Breast epithelium (tissue), 4 donors: ENCODE measurements at regions not wholly inside any gene's neighbourhood (a gene's known extent, or its start where the extent isn't known, plus 50 kb on each side); places are given as distances from the start of the nearest gene placed in this dataset.

Source experiments
- DNase-seq, 2 donors: peaks; one replicate each; pipeline ENCODE4 v3.0.0-alpha.2; 2019; ENCODE audit warnings: low spot score in 2 of 2
- H3K27ac ChIP-seq, 2 donors: fragments of 200-600 bp; sonication (generic) in 1 of 2; one replicate each; pipeline ENCODE4 v1.5.1; 2016 to 2019; ENCODE audit warnings: mild to moderate bottlenecking in 1 of 2
- H3K27me3 ChIP-seq, 2 donors: fragments of 200-600 bp; sonication (generic) in 1 of 2; one replicate each; pipeline versions ENCODE4 v1.5.1 to v1.6.0; 2017 to 2019; ENCODE audit warnings: control low read depth in 1 of 2, mild to moderate bottlenecking in 1 of 2
- H3K36me3 ChIP-seq: fragments of 200-600 bp; one replicate; pipeline ENCODE4 v1.5.1; 2019
- H3K4me1 ChIP-seq, 2 donors: fragments of 200-600 bp; sonication (generic); one replicate each; pipeline ENCODE4 v1.5.1; 2016 to 2019; ENCODE audit warnings: control low read depth in 1 of 2
- H3K4me3 ChIP-seq, 3 donors: fragments of 200-600 bp; sonication (generic); 1 replicate in 2 of 3; 2 replicates in 1 of 3; pipeline ENCODE4 v1.5.1; 2016 to 2019; ENCODE audit warnings: mild to moderate bottlenecking in 3 of 3, moderate library complexity in 2 of 3
- H3K9me3 ChIP-seq, 2 donors: fragments of 200-600 bp; sonication (generic) in 1 of 2; one replicate each; pipeline ENCODE4 v1.5.1; 2016 to 2019; ENCODE audit warnings: control low read depth in 1 of 2
- POLR2A ChIP-seq: fragments of 450-650 bp; IDR thresholded peaks from one replicate; pipeline ENCODE4 v1.6.1; 2016; ENCODE audit warnings: antibody characterized with exemption, mild to moderate bottlenecking, moderate library complexity
- POLR2AphosphoS5 ChIP-seq, 3 donors: sonication (generic); formaldehyde crosslinking; IDR thresholded peaks; one replicate each; pipeline ENCODE4 v1.6.1; 2017; ENCODE audit warnings: antibody characterized with exemption in 3 of 3
- intact Hi-C: fragments of 100-400 bp; cut with DNase I; formaldehyde crosslinking; loops from one replicate; pipeline ENCODE4 v1.15.1; 2023; ENCODE audit warnings: low total_unique reads
- TF ChIP-seq, protein P1 (sequence below), 3 donors: fragments of 450-650 bp; IDR thresholded peaks; one replicate each; pipeline ENCODE4 v1.5.1; 2016 to 2017; ENCODE audit warnings: antibody characterized with exemption in 3 of 3, mild to moderate bottlenecking in 3 of 3, moderate library complexity in 3 of 3

DNA sequence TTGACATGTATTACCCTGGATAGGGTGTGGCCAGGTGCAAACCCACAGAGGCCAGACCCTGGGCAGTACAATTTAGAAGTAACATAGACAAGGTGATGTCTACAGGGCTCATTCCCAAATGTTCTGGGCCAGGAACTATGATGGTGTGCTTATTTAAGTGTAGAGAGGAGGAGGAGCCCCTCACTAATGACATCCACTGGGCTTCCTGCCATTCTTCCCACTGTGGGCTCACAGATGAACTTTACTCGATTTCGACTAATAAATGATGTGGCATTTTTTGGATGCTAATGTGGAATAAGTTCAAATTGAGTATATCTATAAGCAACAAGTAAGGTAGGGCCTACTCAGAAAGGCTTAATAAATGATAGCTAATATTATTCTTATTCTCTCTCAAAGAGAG is 280.9 kb upstream of the BOD1L1 start:
- intact Hi-C loops = no loop called here

DNA sequence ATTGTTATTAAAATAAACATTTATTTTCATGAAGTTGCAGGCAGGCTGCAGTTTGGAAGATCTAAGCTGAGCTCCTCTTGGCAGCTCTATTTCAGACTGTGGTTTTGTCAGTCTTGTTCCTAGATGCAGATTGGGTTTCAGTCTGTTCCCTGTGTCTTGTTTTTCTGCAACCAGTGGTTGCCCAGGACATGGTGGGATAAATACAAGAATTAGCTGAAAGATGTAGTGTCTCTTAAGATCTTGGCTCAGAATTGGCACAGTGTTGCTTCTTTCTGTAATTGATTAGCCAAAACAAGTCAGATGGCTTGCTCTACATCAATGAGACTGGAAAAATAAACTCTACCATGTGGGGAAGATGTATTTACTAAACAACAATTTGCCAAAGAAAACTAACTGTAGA is 283.0 kb upstream of the BOD1L1 start:
- Histone ChIP-seq H3K9me3 (no peaks in the 10 kb centered on the region), H3K27me3 (no peaks in the 10 kb centered on the region), H3K4me3 (no peak overlapping the region), H3K4me1 (no peaks in the 10 kb centered on the region), H3K27ac (no peak overlapping the region), H3K36me3 (no peaks in the 10 kb centered on the region)
- TF ChIP-seq POLR2A = no peak
- TF ChIP-seq POLR2AphosphoS5 (IDR thresholded peaks at IDR 0.05) = no peak
- TF ChIP-seq, protein P1, sequence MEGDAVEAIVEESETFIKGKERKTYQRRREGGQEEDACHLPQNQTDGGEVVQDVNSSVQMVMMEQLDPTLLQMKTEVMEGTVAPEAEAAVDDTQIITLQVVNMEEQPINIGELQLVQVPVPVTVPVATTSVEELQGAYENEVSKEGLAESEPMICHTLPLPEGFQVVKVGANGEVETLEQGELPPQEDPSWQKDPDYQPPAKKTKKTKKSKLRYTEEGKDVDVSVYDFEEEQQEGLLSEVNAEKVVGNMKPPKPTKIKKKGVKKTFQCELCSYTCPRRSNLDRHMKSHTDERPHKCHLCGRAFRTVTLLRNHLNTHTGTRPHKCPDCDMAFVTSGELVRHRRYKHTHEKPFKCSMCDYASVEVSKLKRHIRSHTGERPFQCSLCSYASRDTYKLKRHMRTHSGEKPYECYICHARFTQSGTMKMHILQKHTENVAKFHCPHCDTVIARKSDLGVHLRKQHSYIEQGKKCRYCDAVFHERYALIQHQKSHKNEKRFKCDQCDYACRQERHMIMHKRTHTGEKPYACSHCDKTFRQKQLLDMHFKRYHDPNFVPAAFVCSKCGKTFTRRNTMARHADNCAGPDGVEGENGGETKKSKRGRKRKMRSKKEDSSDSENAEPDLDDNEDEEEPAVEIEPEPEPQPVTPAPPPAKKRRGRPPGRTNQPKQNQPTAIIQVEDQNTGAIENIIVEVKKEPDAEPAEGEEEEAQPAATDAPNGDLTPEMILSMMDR (IDR thresholded peaks at IDR 0.05) = no peak
- DNase-seq = no peak
- intact Hi-C loops = no loop called here

More for the DNA sequence above, 280.9 kb upstream of the BOD1L1 start:
- no peaks in the 10 kb centered on the region for H3K36me3 ChIP-seq
- no peak for TF ChIP-seq POLR2A
- TF ChIP-seq, protein P1 (IDR thresholded peaks at IDR 0.05) = no peak
- no peak for TF ChIP-seq POLR2AphosphoS5 (IDR thresholded peaks at IDR 0.05)
- no peak overlapping the region for H3K4me3 ChIP-seq
- no peak overlapping the region for H3K27ac ChIP-seq
- H3K27me3 ChIP-seq = no peaks in the 10 kb centered on the region
- no peaks in the 10 kb centered on the region for H3K4me1 ChIP-seq
- no peaks in the 10 kb centered on the region for H3K9me3 ChIP-seq
- no peak for DNase-seq

DNA sequence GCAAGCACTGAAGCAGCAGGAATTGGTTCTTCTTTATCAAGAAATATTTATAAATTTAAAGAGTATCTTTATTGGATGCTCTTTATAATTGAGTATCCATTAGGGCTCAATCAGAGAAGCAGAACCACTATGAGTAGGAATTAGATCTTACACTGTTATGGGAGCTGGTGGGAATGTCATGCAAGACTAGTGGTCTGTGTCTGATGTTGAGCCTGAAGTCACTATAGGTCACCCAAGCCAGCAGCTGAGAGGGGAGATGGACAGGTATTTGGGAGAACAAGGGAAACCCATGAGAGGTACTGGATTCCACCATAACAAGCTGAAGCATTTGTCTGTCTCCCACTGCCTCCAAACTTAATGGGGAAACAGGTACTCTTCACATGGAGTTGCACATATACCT is 283.7 kb upstream of the BOD1L1 start:
- intact Hi-C loops = no loop called here

DNA sequence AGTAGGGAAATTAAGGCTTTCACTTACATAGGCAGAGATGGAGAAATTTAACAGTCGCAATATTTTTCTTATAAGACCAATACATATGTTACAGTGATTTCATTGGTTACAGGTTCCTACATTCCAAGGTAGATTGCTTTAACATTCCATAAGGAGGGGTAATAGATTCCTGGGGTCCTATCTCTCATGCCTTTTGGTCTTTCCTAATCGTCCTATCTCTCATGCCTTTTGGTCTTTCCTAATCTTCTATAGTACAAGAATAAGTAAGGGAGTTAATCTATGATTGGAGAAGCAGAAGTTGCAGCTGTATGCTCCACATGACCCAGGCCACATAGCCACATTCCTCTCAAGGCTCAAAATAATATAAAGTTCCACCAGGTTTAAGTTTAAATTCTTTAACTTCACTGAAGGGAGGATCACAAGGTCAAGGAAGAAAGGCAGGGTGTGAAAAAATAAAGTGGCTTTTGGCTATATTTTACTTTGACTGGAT is 285.0 kb upstream of the BOD1L1 start:
- no peaks in the 10 kb centered on the region for H3K9me3 ChIP-seq

More for the DNA sequence above, 283.7 kb upstream of the BOD1L1 start:
- Histone ChIP-seq H3K27me3 (no peaks in the 10 kb centered on the region), H3K4me1 (no peaks in the 10 kb centered on the region), H3K36me3 (no peaks in the 10 kb centered on the region), H3K9me3 (no peaks in the 10 kb centered on the region), H3K27ac (no peak overlapping the region), H3K4me3 (no peak overlapping the region)
- no peak for TF ChIP-seq POLR2AphosphoS5 (IDR thresholded peaks at IDR 0.05)
- TF ChIP-seq, protein P1 (IDR thresholded peaks at IDR 0.05) = no peak
- no peak for TF ChIP-seq POLR2A
- no peak for DNase-seq

DNA sequence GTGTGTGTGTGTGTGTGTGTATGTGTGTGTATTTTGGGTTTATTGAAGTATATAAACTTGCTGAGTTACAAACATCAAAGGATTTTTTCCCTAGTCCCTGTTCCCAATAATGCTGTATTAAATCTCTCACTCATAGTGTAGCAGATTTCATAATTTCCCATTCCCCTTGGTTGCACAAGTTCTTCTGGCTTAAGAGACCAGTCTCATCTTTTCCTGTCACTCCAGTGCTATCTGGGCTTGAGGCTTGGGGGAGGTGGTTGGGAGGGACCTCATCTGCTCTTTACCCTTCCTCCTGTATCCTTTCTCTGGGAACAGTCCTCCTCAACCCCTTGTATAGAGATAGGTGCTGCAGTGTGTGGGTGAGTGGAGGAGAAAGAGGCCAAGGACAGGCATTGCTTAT is 285.4 kb upstream of the BOD1L1 start:
- Histone ChIP-seq H3K27me3 (no peaks in the 10 kb centered on the region), H3K27ac (no peak overlapping the region), H3K4me1 (no peaks in the 10 kb centered on the region), H3K36me3 (no peaks in the 10 kb centered on the region), H3K4me3 (no peak overlapping the region), H3K9me3 (no peaks in the 10 kb centered on the region)
- TF ChIP-seq POLR2A = no peak
- TF ChIP-seq POLR2AphosphoS5 (IDR thresholded peaks at IDR 0.05) = no peak
- TF ChIP-seq, protein P1 (IDR thresholded peaks at IDR 0.05) = no peak
- no peak for DNase-seq
- intact Hi-C loops = no loop called here

More for the DNA sequence above, 285.0 kb upstream of the BOD1L1 start:
- Histone ChIP-seq H3K4me1 (no peaks in the 10 kb centered on the region), H3K36me3 (no peaks in the 10 kb centered on the region), H3K27me3 (no peaks in the 10 kb centered on the region), H3K27ac (no peak overlapping the region), H3K4me3 (no peak overlapping the region)
- intact Hi-C loops = no loop called here
- TF ChIP-seq, protein P1 (IDR thresholded peaks at IDR 0.05) = no peak
- TF ChIP-seq POLR2AphosphoS5 (IDR thresholded peaks at IDR 0.05) (no peak), POLR2A (no peak)
- no peak for DNase-seq
